8988T (cell line): ENCODE measurements at regions not wholly inside any gene's neighbourhood (a gene's known extent, or its start where the extent isn't known, plus 50 kb on each side); places are given as distances from the start of the nearest gene placed in this dataset.
"Not testable (repeated sequence)": the region's sequence is repeated elsewhere in the genome, so short reads cannot be mapped to it uniquely, and the experiment has no call there.

Experiments
- DNase-seq: peaks from one replicate; pipeline ENCODE4 v3.0.0; 2011

- no peak for DNase-seq
Measured at GRCh38 chr5:108528655-108529054, 146.8 kb upstream of the FBXL17 start.

GRCh38 chr5:108524564-108524963 lies 142.7 kb upstream of the FBXL17 start:
- no peak for DNase-seq

- DNase-seq: no peak
Measured at GRCh38 chr5:108523360-108523759, 141.5 kb upstream of the FBXL17 start.

- no peak for DNase-seq
Measured at GRCh38 chr5:108521841-108522506, 140.1 kb upstream of the FBXL17 start.

- DNase-seq: no peak
Measured at GRCh38 chr5:108521011-108521700, 139.3 kb upstream of the FBXL17 start.

GRCh38 chr5:108516785-108517184 lies 134.9 kb upstream of the FBXL17 start:
- DNase-seq: no peak

- no peak for DNase-seq
Measured at GRCh38 chr5:108515517-108516105, 133.7 kb upstream of the FBXL17 start.

- DNase-seq: no peak
Measured at GRCh38 chr5:108508979-108509378, 127.1 kb upstream of the FBXL17 start.

GRCh38 chr5:108507631-108508030 lies 125.7 kb upstream of the FBXL17 start:
- no peak for DNase-seq

GRCh38 chr5:108505608-108506007 lies 123.7 kb upstream of the FBXL17 start:
- no peak for DNase-seq

GRCh38 chr5:108504974-108505373 lies 123.1 kb upstream of the FBXL17 start:
- no peak for DNase-seq

GRCh38 chr5:108503986-108504385 lies 122.1 kb upstream of the FBXL17 start:
- no peak for DNase-seq

GRCh38 chr5:108495615-108496014 lies 113.7 kb upstream of the FBXL17 start:
- DNase-seq: not testable (repeated sequence)

GRCh38 chr5:108487951-108488350 lies 106.1 kb upstream of the FBXL17 start:
- no peak for DNase-seq

- no peak for DNase-seq
Measured at GRCh38 chr5:108484035-108484434, 102.1 kb upstream of the FBXL17 start.

GRCh38 chr5:108481355-108481931 lies 99.5 kb upstream of the FBXL17 start:
- DNase-seq: peak; percentile 6

GRCh38 chr5:108472237-108472636 lies 90.3 kb upstream of the FBXL17 start:
- DNase-seq: no peak

- no peak for DNase-seq
Measured at GRCh38 chr5:108467563-108467962, 85.7 kb upstream of the FBXL17 start.

- DNase-seq: no peak
Measured at GRCh38 chr5:108461628-108462367, 79.9 kb upstream of the FBXL17 start.

GRCh38 chr5:108459769-108460168 lies 77.9 kb upstream of the FBXL17 start:
- DNase-seq: no peak

- DNase-seq: no peak
Measured at GRCh38 chr5:108451269-108451668, 69.4 kb upstream of the FBXL17 start.

GRCh38 chr5:108444130-108444529 lies 62.2 kb upstream of the FBXL17 start:
- DNase-seq: not testable (repeated sequence)

GRCh38 chr5:108442063-108442651 lies 60.3 kb upstream of the FBXL17 start:
- DNase-seq: not testable (repeated sequence)
